ENCODE measurements at regions not wholly inside any gene's neighbourhood (a gene's known extent, or its start where the extent isn't known, plus 50 kb on each side); places are given as distances from the start of the nearest gene placed in this dataset.

DNA sequence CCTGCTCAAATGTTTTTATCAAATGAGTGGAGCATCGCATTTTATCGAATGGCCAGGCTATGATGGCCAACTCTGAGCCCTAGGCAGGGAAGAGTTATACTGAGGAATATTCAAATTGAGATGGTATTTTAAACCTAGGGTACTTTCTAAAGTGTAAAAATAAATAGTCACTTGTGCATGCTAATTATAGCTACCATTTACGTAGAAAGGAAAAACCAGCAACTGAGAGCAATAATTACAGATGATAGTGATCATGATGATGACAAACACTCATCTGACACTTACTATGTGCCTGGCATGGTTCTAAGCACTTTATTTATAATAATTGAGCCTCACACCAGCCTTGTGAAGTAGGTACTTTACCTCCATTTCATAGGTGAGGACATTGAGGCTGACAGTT, 455.7 kb downstream of the CD83 start:
- TF ChIP-seq, protein P1, sequence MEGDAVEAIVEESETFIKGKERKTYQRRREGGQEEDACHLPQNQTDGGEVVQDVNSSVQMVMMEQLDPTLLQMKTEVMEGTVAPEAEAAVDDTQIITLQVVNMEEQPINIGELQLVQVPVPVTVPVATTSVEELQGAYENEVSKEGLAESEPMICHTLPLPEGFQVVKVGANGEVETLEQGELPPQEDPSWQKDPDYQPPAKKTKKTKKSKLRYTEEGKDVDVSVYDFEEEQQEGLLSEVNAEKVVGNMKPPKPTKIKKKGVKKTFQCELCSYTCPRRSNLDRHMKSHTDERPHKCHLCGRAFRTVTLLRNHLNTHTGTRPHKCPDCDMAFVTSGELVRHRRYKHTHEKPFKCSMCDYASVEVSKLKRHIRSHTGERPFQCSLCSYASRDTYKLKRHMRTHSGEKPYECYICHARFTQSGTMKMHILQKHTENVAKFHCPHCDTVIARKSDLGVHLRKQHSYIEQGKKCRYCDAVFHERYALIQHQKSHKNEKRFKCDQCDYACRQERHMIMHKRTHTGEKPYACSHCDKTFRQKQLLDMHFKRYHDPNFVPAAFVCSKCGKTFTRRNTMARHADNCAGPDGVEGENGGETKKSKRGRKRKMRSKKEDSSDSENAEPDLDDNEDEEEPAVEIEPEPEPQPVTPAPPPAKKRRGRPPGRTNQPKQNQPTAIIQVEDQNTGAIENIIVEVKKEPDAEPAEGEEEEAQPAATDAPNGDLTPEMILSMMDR (IDR thresholded peaks at IDR 0.05) = no peak
- no peak for TF ChIP-seq NFIC (IDR thresholded peaks at IDR 0.05; ENCODE audit: borderline replicate concordance)
- TF ChIP-seq RAD21 (IDR thresholded peaks at IDR 0.05; ENCODE audit: low read length) = no peak
- TF ChIP-seq SMC3 (IDR thresholded peaks at IDR 0.05; ENCODE audit: low read depth, low read length) = no peak
- TF ChIP-seq POLR2AphosphoS5 (IDR thresholded peaks at IDR 0.05; ENCODE audit: low read depth, low read length) = no peak
- TF ChIP-seq TAF1 (IDR thresholded peaks at IDR 0.05; ENCODE audit: borderline replicate concordance, low read depth, low read length) = no peak
- TF ChIP-seq, protein P2, sequence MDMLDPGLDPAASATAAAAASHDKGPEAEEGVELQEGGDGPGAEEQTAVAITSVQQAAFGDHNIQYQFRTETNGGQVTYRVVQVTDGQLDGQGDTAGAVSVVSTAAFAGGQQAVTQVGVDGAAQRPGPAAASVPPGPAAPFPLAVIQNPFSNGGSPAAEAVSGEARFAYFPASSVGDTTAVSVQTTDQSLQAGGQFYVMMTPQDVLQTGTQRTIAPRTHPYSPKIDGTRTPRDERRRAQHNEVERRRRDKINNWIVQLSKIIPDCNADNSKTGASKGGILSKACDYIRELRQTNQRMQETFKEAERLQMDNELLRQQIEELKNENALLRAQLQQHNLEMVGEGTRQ (IDR thresholded peaks at IDR 0.05; ENCODE audit: borderline replicate concordance, low read depth, low read length) = no peak
- no peak for TF ChIP-seq GABPA (IDR thresholded peaks at IDR 0.05; ENCODE audit: low read depth)
- TF ChIP-seq, protein P3, sequence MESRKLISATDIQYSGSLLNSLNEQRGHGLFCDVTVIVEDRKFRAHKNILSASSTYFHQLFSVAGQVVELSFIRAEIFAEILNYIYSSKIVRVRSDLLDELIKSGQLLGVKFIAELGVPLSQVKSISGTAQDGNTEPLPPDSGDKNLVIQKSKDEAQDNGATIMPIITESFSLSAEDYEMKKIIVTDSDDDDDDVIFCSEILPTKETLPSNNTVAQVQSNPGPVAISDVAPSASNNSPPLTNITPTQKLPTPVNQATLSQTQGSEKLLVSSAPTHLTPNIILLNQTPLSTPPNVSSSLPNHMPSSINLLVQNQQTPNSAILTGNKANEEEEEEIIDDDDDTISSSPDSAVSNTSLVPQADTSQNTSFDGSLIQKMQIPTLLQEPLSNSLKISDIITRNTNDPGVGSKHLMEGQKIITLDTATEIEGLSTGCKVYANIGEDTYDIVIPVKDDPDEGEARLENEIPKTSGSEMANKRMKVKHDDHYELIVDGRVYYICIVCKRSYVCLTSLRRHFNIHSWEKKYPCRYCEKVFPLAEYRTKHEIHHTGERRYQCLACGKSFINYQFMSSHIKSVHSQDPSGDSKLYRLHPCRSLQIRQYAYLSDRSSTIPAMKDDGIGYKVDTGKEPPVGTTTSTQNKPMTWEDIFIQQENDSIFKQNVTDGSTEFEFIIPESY (IDR thresholded peaks at IDR 0.05; ENCODE audit: borderline replicate concordance, low read depth) = no peak

Measured in SK-N-SH (cell line).